ENCODE measurements at regions not wholly inside any gene's neighbourhood (a gene's known extent, or its start where the extent isn't known, plus 50 kb on each side); places are given as distances from the start of the nearest gene placed in this dataset.

- Histone ChIP-seq H3K4me1 (no peaks in the 10 kb centered on the region), H3K36me3 (no peaks in the 10 kb centered on the region), H3K27ac (no peak overlapping the region), H3K9me3 (no peaks in the 10 kb centered on the region), H3K4me3 (no peak overlapping the region), H3K27me3 (no peaks in the 10 kb centered on the region)
- intact Hi-C loops (cut with DNase I) = no loop called here
- DNase-seq = no peak
- WGBS, 2 donors = 59 to 93% methylated on average over 2 of the region's 2 CpGs
- TF ChIP-seq CTCF (IDR thresholded peaks at IDR 0.05) (no peak), POLR2A (IDR thresholded peaks at IDR 0.05) (no peak)
These were observed 201.3 kb downstream of the GIPC2 start for GRCh38 chr1:78247079-78247478.

GRCh38 chr1:78250201-78250600 is 204.4 kb downstream of the GIPC2 start:
- no peaks in the 10 kb centered on the region for H3K4me1 ChIP-seq
- H3K4me3 ChIP-seq = no peak overlapping the region
- H3K27me3 ChIP-seq = no peaks in the 10 kb centered on the region
- H3K9me3 ChIP-seq = no peaks in the 10 kb centered on the region
- no peak overlapping the region for H3K27ac ChIP-seq
- H3K36me3 ChIP-seq = no peaks in the 10 kb centered on the region
- WGBS, 2 donors = 28 to 30% methylated on average over 3 to 4 of the region's 4 CpGs
- DNase-seq = no peak
- TF ChIP-seq CTCF (IDR thresholded peaks at IDR 0.05) (no peak), POLR2A (IDR thresholded peaks at IDR 0.05) (no peak)
- intact Hi-C loops (cut with DNase I) = no loop called here

- 53 to 69% methylated on average over 3 of the region's 3 CpGs for WGBS, 2 donors
- H3K27me3 ChIP-seq = peaks cover 0 to 18% (median 0%) of the 10 kb centered on the region in 4 donors
- H3K27ac ChIP-seq = no peak overlapping the region
- H3K9me3 ChIP-seq = no peaks in the 10 kb centered on the region
- no peak for DNase-seq
- TF ChIP-seq CTCF (IDR thresholded peaks at IDR 0.05) (no peak), POLR2A (IDR thresholded peaks at IDR 0.05) (no peak)
- intact Hi-C loops (cut with DNase I) = no loop called here
- H3K4me3 ChIP-seq = no peak overlapping the region
- no peaks in the 10 kb centered on the region for H3K4me1 ChIP-seq
- H3K36me3 ChIP-seq = no peaks in the 10 kb centered on the region
These were observed 208.8 kb downstream of the GIPC2 start for GRCh38 chr1:78254517-78254916.

- Histone ChIP-seq H3K36me3 (no peaks in the 10 kb centered on the region), H3K27me3 (peaks cover 0 to 18% (median 0%) of the 10 kb centered on the region in 4 donors), H3K4me3 (no peak overlapping the region), H3K27ac (peak overlapping the region in 1 of 4 donors; percentile 0), H3K4me1 (no peaks in the 10 kb centered on the region), H3K9me3 (no peaks in the 10 kb centered on the region)
- no peak for TF ChIP-seq CTCF (IDR thresholded peaks at IDR 0.05)
- no peak for TF ChIP-seq POLR2A (IDR thresholded peaks at IDR 0.05)
- DNase-seq = no peak
- intact Hi-C loops (cut with DNase I) = no loop called here
- WGBS, 2 donors = 80 to 81% methylated on average over 1 to 2 of the region's 2 CpGs
These were observed 209.6 kb downstream of the GIPC2 start for GRCh38 chr1:78255383-78255782.

- DNase-seq = no peak
- Histone ChIP-seq H3K27ac (no peak overlapping the region), H3K9me3 (no peaks in the 10 kb centered on the region), H3K36me3 (no peaks in the 10 kb centered on the region), H3K27me3 (peaks cover 0 to 18% (median 0%) of the 10 kb centered on the region in 4 donors), H3K4me3 (no peak overlapping the region), H3K4me1 (no peaks in the 10 kb centered on the region)
- intact Hi-C loops (cut with DNase I) = no loop called here
- TF ChIP-seq CTCF (IDR thresholded peaks at IDR 0.05) (no peak), POLR2A (IDR thresholded peaks at IDR 0.05) (no peak)
- 45 to 61% methylated on average over 1 of the region's 1 CpG for WGBS, 2 donors
These were observed 210.1 kb downstream of the GIPC2 start for GRCh38 chr1:78255846-78256245.

Data from esophagus squamous epithelium (tissue), 5 donors.